ENCODE measurements at regions not wholly inside any gene's neighbourhood (a gene's known extent, or its start where the extent isn't known, plus 50 kb on each side); places are given as distances from the start of the nearest gene placed in this dataset.

- in situ Hi-C loops (cut with HindIII; ENCODE audit: low pct_unique_long_range_greater_than_20kb, low sequenced_read_pairs): no loop called here
- DNase-seq (ENCODE audit: low read depth, low spot score): no peak
Observed at GRCh38 chr10:2460812-2461211, 606.5 kb upstream of the PFKP start.

- in situ Hi-C loops (cut with HindIII; ENCODE audit: low pct_unique_long_range_greater_than_20kb, low sequenced_read_pairs): no loop called here
- no peak for DNase-seq (ENCODE audit: low read depth, low spot score)
Observed at GRCh38 chr10:2459713-2460112, 607.6 kb upstream of the PFKP start.

- DNase-seq (ENCODE audit: low read depth, low spot score): no peak
- in situ Hi-C loops (cut with HindIII; ENCODE audit: low pct_unique_long_range_greater_than_20kb, low sequenced_read_pairs): no loop called here
Observed at GRCh38 chr10:2456834-2457233, 610.5 kb upstream of the PFKP start.

- no peak for DNase-seq (ENCODE audit: low read depth, low spot score)
- in situ Hi-C loops (cut with HindIII; ENCODE audit: low pct_unique_long_range_greater_than_20kb, low sequenced_read_pairs): no loop called here
Observed at GRCh38 chr10:2445370-2445769, 622.0 kb upstream of the PFKP start.

GRCh38 chr10:2439983-2440382 lies 627.4 kb upstream of the PFKP start:
- in situ Hi-C loops (cut with HindIII; ENCODE audit: low pct_unique_long_range_greater_than_20kb, low sequenced_read_pairs): no loop called here
- DNase-seq (ENCODE audit: low read depth, low spot score): no peak

- no peak for DNase-seq (ENCODE audit: low read depth, low spot score)
- in situ Hi-C loops (cut with HindIII; ENCODE audit: low pct_unique_long_range_greater_than_20kb, low sequenced_read_pairs): no loop called here
Observed at GRCh38 chr10:2439000-2439399, 628.3 kb upstream of the PFKP start.

- in situ Hi-C loops (cut with HindIII; ENCODE audit: low pct_unique_long_range_greater_than_20kb, low sequenced_read_pairs): no loop called here
- no peak for DNase-seq (ENCODE audit: low read depth, low spot score)
Observed at GRCh38 chr10:2438248-2438939, 629.0 kb upstream of the PFKP start.

GRCh38 chr10:2436933-2437332 lies 630.4 kb upstream of the PFKP start:
- DNase-seq (ENCODE audit: low read depth, low spot score): no peak
- in situ Hi-C loops (cut with HindIII; ENCODE audit: low pct_unique_long_range_greater_than_20kb, low sequenced_read_pairs): no loop called here

- in situ Hi-C loops (cut with HindIII; ENCODE audit: low pct_unique_long_range_greater_than_20kb, low sequenced_read_pairs): no loop called here
- DNase-seq (ENCODE audit: low read depth, low spot score): no peak
Observed at GRCh38 chr10:2431961-2432360, 635.4 kb upstream of the PFKP start.

- in situ Hi-C loops (cut with HindIII; ENCODE audit: low pct_unique_long_range_greater_than_20kb, low sequenced_read_pairs): no loop called here
Observed at GRCh38 chr10:2427412-2427811, 639.9 kb upstream of the PFKP start.

GRCh38 chr10:2425320-2425719 lies 642.0 kb upstream of the PFKP start:
- no peak for DNase-seq (ENCODE audit: low read depth, low spot score)
- in situ Hi-C loops (cut with HindIII; ENCODE audit: low pct_unique_long_range_greater_than_20kb, low sequenced_read_pairs): no loop called here

More at GRCh38 chr10:2427412-2427811, 639.9 kb upstream of the PFKP start:
- DNase-seq (ENCODE audit: low read depth, low spot score): no peak

GRCh38 chr10:2414562-2414961 lies 652.8 kb upstream of the PFKP start:
- in situ Hi-C loops (cut with HindIII; ENCODE audit: low pct_unique_long_range_greater_than_20kb, low sequenced_read_pairs): no loop called here

GRCh38 chr10:2414039-2414438 lies 653.3 kb upstream of the PFKP start:
- in situ Hi-C loops (cut with HindIII; ENCODE audit: low pct_unique_long_range_greater_than_20kb, low sequenced_read_pairs): no loop called here
- no peak for DNase-seq (ENCODE audit: low read depth, low spot score)

More at GRCh38 chr10:2414562-2414961, 652.8 kb upstream of the PFKP start:
- DNase-seq (ENCODE audit: low read depth, low spot score): no peak

- in situ Hi-C loops (cut with HindIII; ENCODE audit: low pct_unique_long_range_greater_than_20kb, low sequenced_read_pairs): no loop called here
- no peak for DNase-seq (ENCODE audit: low read depth, low spot score)
Observed at GRCh38 chr10:2410049-2410448, 657.3 kb upstream of the PFKP start.

GRCh38 chr10:2401459-2401858 lies 664.1 kb upstream of the ADARB2 start:
- DNase-seq (ENCODE audit: low read depth, low spot score): no peak
- in situ Hi-C loops (cut with HindIII; ENCODE audit: low pct_unique_long_range_greater_than_20kb, low sequenced_read_pairs): no loop called here

GRCh38 chr10:2399482-2399881 lies 662.2 kb upstream of the ADARB2 start:
- in situ Hi-C loops (cut with HindIII; ENCODE audit: low pct_unique_long_range_greater_than_20kb, low sequenced_read_pairs): no loop called here
- DNase-seq (ENCODE audit: low read depth, low spot score): no peak

- DNase-seq (ENCODE audit: low read depth, low spot score): no peak
Observed at GRCh38 chr10:2392145-2392812, 655.0 kb upstream of the ADARB2 start.

GRCh38 chr10:2387672-2388071 lies 650.3 kb upstream of the ADARB2 start:
- in situ Hi-C loops (cut with HindIII; ENCODE audit: low pct_unique_long_range_greater_than_20kb, low sequenced_read_pairs): no loop called here
- DNase-seq (ENCODE audit: low read depth, low spot score): no peak

More at GRCh38 chr10:2392145-2392812, 655.0 kb upstream of the ADARB2 start:
- in situ Hi-C loops (cut with HindIII; ENCODE audit: low pct_unique_long_range_greater_than_20kb, low sequenced_read_pairs): no loop called here

- DNase-seq (ENCODE audit: low read depth, low spot score): no peak
- in situ Hi-C loops (cut with HindIII; ENCODE audit: low pct_unique_long_range_greater_than_20kb, low sequenced_read_pairs): no loop called here
Observed at GRCh38 chr10:2387261-2387660, 649.9 kb upstream of the ADARB2 start.

Data from SK-MEL-5 (cell line).